ENCODE measurements at regions not wholly inside any gene's neighbourhood (a gene's known extent, or its start where the extent isn't known, plus 50 kb on each side); places are given as distances from the start of the nearest gene placed in this dataset.
A peak's percentile ranks its signal among the peaks of the same experiment; 100 is the strongest.

GRCh38 chr20:39879296-39879695, 809.7 kb downstream of the MAFB start:
- peak overlapping the region; percentile 11 for H3K4me2 ChIP-seq (ENCODE audit: unreplicated experiment)
- peak; percentile 50 for DNase-seq
- no peak overlapping the region for H3K9ac ChIP-seq
- no peaks in the 10 kb centered on the region for H3K9me2 ChIP-seq (ENCODE audit: insufficient read depth)
- H4K20me1 ChIP-seq (ENCODE audit: insufficient read depth), result no peaks in the 10 kb centered on the region
- in situ Hi-C loops (cut with MboI), result no loop called here
- peak overlapping the region; percentile 19 for H3K27ac ChIP-seq
- peaks cover 13% of the 10 kb centered on the region; the same call in 1 of the 2 replicates for H3F3A ChIP-seq (ENCODE audit: insufficient read depth)
- 0 out of 2 replicates have a peak overlapping the region, but pooled peaks have one; percentile 5 for H2AFZ ChIP-seq
- H3K27me3 ChIP-seq (replicated peaks; ENCODE audit: insufficient read depth), result no peaks in the 10 kb centered on the region
- WGBS, 2 experiments (ENCODE audit: low coverage in 1 of 2, low lambda C conversion rate in 2 of 2, missing lambda C conversion rate in 2 of 2), result 85 to 88% methylated on average over 2 of the region's 2 CpGs
- no peaks in the 10 kb centered on the region for H3K79me2 ChIP-seq (ENCODE audit: insufficient read depth)
- no peaks in the 10 kb centered on the region for H3K9me3 ChIP-seq (ENCODE audit: low read depth)
- H3K4me1 ChIP-seq (ENCODE audit: insufficient read depth), result peaks cover 16% of the 10 kb centered on the region
- no peaks in the 10 kb centered on the region for H3K36me3 ChIP-seq (ENCODE audit: low read depth)
- TF ChIP-seq EZH2 (IDR thresholded peaks at IDR 0.05; ENCODE audit: insufficient read depth, poor library complexity, severe bottlenecking), result no peak
- TF ChIP-seq EZH2phosphoT487 (IDR thresholded peaks at IDR 0.05; ENCODE audit: insufficient read depth, low read depth), result no peak
- H3K4me3 ChIP-seq, result no peak overlapping the region

- Histone ChIP-seq H3K79me2 (ENCODE audit: insufficient read depth) (no peaks in the 10 kb centered on the region), H4K20me1 (ENCODE audit: insufficient read depth) (no peaks in the 10 kb centered on the region), H3K9ac (no peak overlapping the region), H3K4me3 (no peak overlapping the region), H3K9me2 (ENCODE audit: insufficient read depth) (no peaks in the 10 kb centered on the region), H3K4me1 (ENCODE audit: insufficient read depth) (peaks cover 18% of the 10 kb centered on the region), H3K36me3 (ENCODE audit: low read depth) (no peaks in the 10 kb centered on the region), H3F3A (ENCODE audit: insufficient read depth) (peaks cover 13% of the 10 kb centered on the region; the same call in 1 of the 2 replicates), H3K27me3 (replicated peaks; ENCODE audit: insufficient read depth) (no peaks in the 10 kb centered on the region), H3K27ac (peak overlapping the region; percentile 19), H3K4me2 (ENCODE audit: unreplicated experiment) (peak overlapping the region; percentile 11), H2AFZ (no peak overlapping the region), H3K9me3 (ENCODE audit: low read depth) (no peaks in the 10 kb centered on the region)
- 50 to 63% methylated on average over 2 of the region's 2 CpGs for WGBS, 2 experiments (ENCODE audit: low coverage in 1 of 2, low lambda C conversion rate in 2 of 2, missing lambda C conversion rate in 2 of 2)
- TF ChIP-seq EZH2phosphoT487 (IDR thresholded peaks at IDR 0.05; ENCODE audit: insufficient read depth, low read depth) (no peak), EZH2 (IDR thresholded peaks at IDR 0.05; ENCODE audit: insufficient read depth, poor library complexity, severe bottlenecking) (no peak)
- peak; percentile 57 for DNase-seq
- in situ Hi-C loops (cut with MboI), result no loop called here
Observed at GRCh38 chr20:39878809-39879208, 810.2 kb downstream of the MAFB start.

GRCh38 chr20:39878320-39878719, 810.7 kb downstream of the MAFB start:
- Histone ChIP-seq H3F3A (ENCODE audit: insufficient read depth) (peaks cover 13% of the 10 kb centered on the region; the same call in 1 of the 2 replicates), H3K9me3 (ENCODE audit: low read depth) (no peaks in the 10 kb centered on the region), H3K27ac (no peak overlapping the region), H3K27me3 (replicated peaks; ENCODE audit: insufficient read depth) (no peaks in the 10 kb centered on the region), H3K4me3 (no peak overlapping the region), H3K4me2 (ENCODE audit: unreplicated experiment) (peak overlapping the region; percentile 11), H3K79me2 (ENCODE audit: insufficient read depth) (no peaks in the 10 kb centered on the region), H3K9me2 (ENCODE audit: insufficient read depth) (no peaks in the 10 kb centered on the region), H3K4me1 (ENCODE audit: insufficient read depth) (peaks cover 18% of the 10 kb centered on the region), H2AFZ (no peak overlapping the region), H3K9ac (no peak overlapping the region), H3K36me3 (ENCODE audit: low read depth) (no peaks in the 10 kb centered on the region), H4K20me1 (ENCODE audit: insufficient read depth) (no peaks in the 10 kb centered on the region)
- WGBS, 2 experiments (ENCODE audit: low coverage in 1 of 2, low lambda C conversion rate in 2 of 2, missing lambda C conversion rate in 2 of 2), result 85 to 90% methylated on average over 2 of the region's 2 CpGs
- DNase-seq, result no peak
- TF ChIP-seq EZH2 (IDR thresholded peaks at IDR 0.05; ENCODE audit: insufficient read depth, poor library complexity, severe bottlenecking) (no peak), EZH2phosphoT487 (IDR thresholded peaks at IDR 0.05; ENCODE audit: insufficient read depth, low read depth) (no peak)
- in situ Hi-C loops (cut with MboI), result no loop called here

GRCh38 chr20:39877788-39878187, 811.2 kb downstream of the MAFB start:
- H3K4me1 ChIP-seq (ENCODE audit: insufficient read depth), result peaks cover 18% of the 10 kb centered on the region
- peaks cover 13% of the 10 kb centered on the region; the same call in 1 of the 2 replicates for H3F3A ChIP-seq (ENCODE audit: insufficient read depth)
- H3K9me3 ChIP-seq (ENCODE audit: low read depth), result no peaks in the 10 kb centered on the region
- no peaks in the 10 kb centered on the region for H3K27me3 ChIP-seq (replicated peaks; ENCODE audit: insufficient read depth)
- no peaks in the 10 kb centered on the region for H3K36me3 ChIP-seq (ENCODE audit: low read depth)
- H4K20me1 ChIP-seq (ENCODE audit: insufficient read depth), result no peaks in the 10 kb centered on the region
- no peak overlapping the region for H3K4me3 ChIP-seq
- no peaks in the 10 kb centered on the region for H3K79me2 ChIP-seq (ENCODE audit: insufficient read depth)
- in situ Hi-C loops (cut with MboI), result no loop called here
- no peak for DNase-seq
- 89% methylated on average over 2 of the region's 2 CpGs for WGBS, 2 experiments (ENCODE audit: low coverage in 1 of 2, low lambda C conversion rate in 2 of 2, missing lambda C conversion rate in 2 of 2)
- no peaks in the 10 kb centered on the region for H3K9me2 ChIP-seq (ENCODE audit: insufficient read depth)
- no peak overlapping the region for H3K9ac ChIP-seq
- H3K27ac ChIP-seq, result no peak overlapping the region
- TF ChIP-seq EZH2phosphoT487 (IDR thresholded peaks at IDR 0.05; ENCODE audit: insufficient read depth, low read depth) (no peak), EZH2 (IDR thresholded peaks at IDR 0.05; ENCODE audit: insufficient read depth, poor library complexity, severe bottlenecking) (no peak)
- H2AFZ ChIP-seq, result no peak overlapping the region
- H3K4me2 ChIP-seq (ENCODE audit: unreplicated experiment), result no peak overlapping the region
